AG04449 (cell line): ENCODE measurements at regions not wholly inside any gene's neighbourhood (a gene's known extent, or its start where the extent isn't known, plus 50 kb on each side); places are given as distances from the start of the nearest gene placed in this dataset.

ENCODE experiments used
- CTCF ChIA-PET: fragments of 350-600 bp; formaldehyde crosslinking; extraction: SDS; loops from one replicate; lab custom pipeline; 2021; ENCODE audit warnings: antibody characterized with exemption; lab: Yijun Ruan, JAX
- POLR2A ChIA-PET: fragments of 400-600, 350-600 bp; formaldehyde crosslinking; extraction: SDS; loops from one replicate; lab custom pipeline; 2020; ENCODE audit warnings: antibody characterized with exemption, inconsistent platforms; lab: Yijun Ruan, JAX
- DNase-seq: peaks from one replicate; pipeline ENCODE4 v3.0.0-alpha.2; 2010; ENCODE audit warnings: low read depth, low spot score
- H3K4me3 ChIP-seq: 2 replicates; pipeline ENCODE4 v1.5.1; 2011; ENCODE audit warnings: low read depth, mild to moderate bottlenecking, control low read depth, low read length
- CTCF ChIP-seq: IDR thresholded peaks from one replicate; pipeline ENCODE4 v1.5.1; 2011; ENCODE audit warnings: mild to moderate bottlenecking, moderate library complexity, low read length, control low read depth, inconsistent platforms; ENCODE audit not compliant: insufficient read depth; ENCODE audit errors: missing control alignments

GRCh38 chr9:27792971-27793689 lies 219.8 kb upstream of the C9orf72 start:
- ChIA-PET CTCF (no interaction called here), POLR2A (no interaction called here)
- DNase-seq, result no peak
- H3K4me3 ChIP-seq, result no peak overlapping the region
- TF ChIP-seq CTCF, result no peak

GRCh38 chr9:27799326-27799725 lies 226.0 kb upstream of the C9orf72 start:
- POLR2A ChIA-PET, result no interaction called here
- DNase-seq, result no peak
- TF ChIP-seq CTCF, result no peak
- CTCF ChIA-PET, result no interaction called here
- H3K4me3 ChIP-seq, result no peak overlapping the region

GRCh38 chr9:27800159-27800558 lies 226.9 kb upstream of the C9orf72 start:
- POLR2A ChIA-PET, result no interaction called here
- H3K4me3 ChIP-seq, result no peak overlapping the region
- TF ChIP-seq CTCF, result no peak
- no peak for DNase-seq
- CTCF ChIA-PET, result no interaction called here

GRCh38 chr9:27800692-27801370 lies 227.6 kb upstream of the C9orf72 start:
- TF ChIP-seq CTCF, result no peak
- CTCF ChIA-PET, result no interaction called here

GRCh38 chr9:27801545-27801944 lies 228.3 kb upstream of the C9orf72 start:
- no peak for TF ChIP-seq CTCF
- POLR2A ChIA-PET, result no interaction called here
- CTCF ChIA-PET, result no interaction called here
- H3K4me3 ChIP-seq, result no peak overlapping the region
- DNase-seq, result no peak

More at GRCh38 chr9:27800692-27801370, 227.6 kb upstream of the C9orf72 start:
- DNase-seq, result no peak
- no peak overlapping the region for H3K4me3 ChIP-seq
- POLR2A ChIA-PET, result no interaction called here

GRCh38 chr9:27802418-27802817 lies 229.1 kb upstream of the C9orf72 start:
- no peak for TF ChIP-seq CTCF
- ChIA-PET POLR2A (no interaction called here), CTCF (no interaction called here)
- DNase-seq, result no peak
- no peak overlapping the region for H3K4me3 ChIP-seq
